HEK293T (cell line): ENCODE measurements at regions not wholly inside any gene's neighbourhood (a gene's known extent, or its start where the extent isn't known, plus 50 kb on each side); places are given as distances from the start of the nearest gene placed in this dataset.

ENCODE experiments used
- ARNT ChIP-seq: fragments of 450-650 bp; IDR thresholded peaks from 2 replicates; pipeline ENCODE4 v1.6.1; 2017; ENCODE audit warnings: mild to moderate bottlenecking
- BHLHE40 ChIP-seq: fragments of 450-650 bp; IDR thresholded peaks from 2 replicates; pipeline ENCODE4 v1.6.1; 2016; ENCODE audit warnings: mild to moderate bottlenecking, moderate library complexity, borderline replicate concordance
- FOXA1 ChIP-seq: fragments of 450-650 bp; IDR thresholded peaks from 2 replicates; pipeline ENCODE4 v1.6.1; 2016; ENCODE audit warnings: mild to moderate bottlenecking
- FOXK2 ChIP-seq: fragments of 450-650 bp; IDR thresholded peaks from 2 replicates; pipeline ENCODE4 v1.6.1; 2016; ENCODE audit warnings: mild to moderate bottlenecking
- FOXM1 ChIP-seq: fragments of 450-650 bp; IDR thresholded peaks from 2 replicates; pipeline ENCODE4 v1.6.1; 2017; ENCODE audit warnings: mild to moderate bottlenecking, borderline replicate concordance
- HDGF ChIP-seq: fragments of 450-650 bp; IDR thresholded peaks from 2 replicates; pipeline ENCODE4 v1.6.1; 2017; ENCODE audit warnings: antibody characterized with exemption, borderline replicate concordance
- L3MBTL2 ChIP-seq: fragments of 450-650 bp; conservative IDR thresholded peaks from 2 replicates; pipeline ENCODE4 v1.6.1; 2016; ENCODE audit warnings: mild to moderate bottlenecking
- NFRKB ChIP-seq: fragments of 450-650 bp; IDR thresholded peaks from 2 replicates; pipeline ENCODE4 v1.6.1; 2016; ENCODE audit warnings: mild to moderate bottlenecking, moderate library complexity
- PKNOX1 ChIP-seq: fragments of 450-650 bp; IDR thresholded peaks from 2 replicates; pipeline ENCODE4 v1.6.1; 2016
- SP1 ChIP-seq: fragments of 450-650 bp; IDR thresholded peaks from 2 replicates; pipeline ENCODE4 v1.6.1; 2017
- SUZ12 ChIP-seq: fragments of 450-650 bp; IDR thresholded peaks from 2 replicates; pipeline ENCODE4 v1.6.1; 2016; ENCODE audit warnings: mild to moderate bottlenecking
- TARDBP ChIP-seq: fragments of 450-650 bp; IDR thresholded peaks from 2 replicates; pipeline ENCODE4 v1.6.1; 2016
- ZNF384 ChIP-seq: fragments of 450-650 bp; IDR thresholded peaks from 2 replicates; pipeline ENCODE4 v1.6.1; 2016

GRCh38 chr20:11281768-11282167 is 608.0 kb upstream of the JAG1 start:
- TF ChIP-seq L3MBTL2 (no peak), ARNT (no peak), FOXA1 (no peak), NFRKB (no peak), SUZ12 (no peak), FOXM1 (no peak), PKNOX1 (no peak), BHLHE40 (no peak), ZNF384 (no peak), SP1 (no peak), TARDBP (no peak), FOXK2 (no peak), HDGF (no peak)
